SK-N-MC (cell line): ENCODE measurements at regions not wholly inside any gene's neighbourhood (a gene's known extent, or its start where the extent isn't known, plus 50 kb on each side); places are given as distances from the start of the nearest gene placed in this dataset.

Experiments used
- DNase-seq: peaks from one replicate; pipeline ENCODE4 v3.0.0-alpha.2; 2011; ENCODE audit warnings: low read depth, low spot score
- H3K27ac ChIP-seq: fragments of 200-600 bp; sonication (generic); 2 replicates; pipeline ENCODE4 v1.5.1; 2016; ENCODE audit warnings: mixed run types
- H3K36me3 ChIP-seq: fragments of 200-600 bp; sonication (generic); 2 replicates; pipeline ENCODE4 v1.6.1; 2017; ENCODE audit warnings: antibody characterized with exemption, low read length, mixed read lengths; ENCODE audit not compliant: insufficient read depth
- H3K4me3 ChIP-seq: fragments of 200-600 bp; sonication (generic); 2 replicates; pipeline ENCODE4 v1.5.1; 2016
- H3K9ac ChIP-seq: fragments of 200-600 bp; sonication (generic); 2 replicates; pipeline ENCODE4 v1.8.0; 2017; ENCODE audit warnings: mixed run types, mixed read lengths; ENCODE audit not compliant: insufficient read length
- H3K9me3 ChIP-seq: fragments of 200-600 bp; sonication (generic); 2 replicates; pipeline ENCODE4 v1.6.1; 2017; ENCODE audit warnings: low read depth, mild to moderate bottlenecking, antibody characterized with exemption, low read length, moderate library complexity, mixed read lengths
- EZH2 ChIP-seq: fragments of 200-600 bp; sonication (generic); IDR thresholded peaks from one replicate; pipeline ENCODE4 v1.6.1; 2017; ENCODE audit warnings: antibody characterized with exemption
- FOXP2 ChIP-seq: optimal IDR thresholded peaks from 2 replicates; pipeline ENCODE3; 2011; ENCODE audit warnings: mild to moderate bottlenecking, moderate library complexity; ENCODE audit not compliant: insufficient read depth; ENCODE audit errors: extremely low read length, control extremely low read depth
- POLR2AphosphoS5 ChIP-seq: IDR thresholded peaks from 2 replicates; pipeline ENCODE4 v1.6.1; 2012; ENCODE audit warnings: mild to moderate bottlenecking, low read depth, low read length, borderline replicate concordance

GRCh38 chr6:100175814-100176310 lies 181.8 kb upstream of the MCHR2 start:
- Histone ChIP-seq H3K27ac (peak overlapping the region; percentile 73), H3K36me3 (no peaks in the 10 kb centered on the region), H3K4me3 (peak overlapping the region; percentile 2; the same call in 1 of the 2 replicates), H3K9ac (peak overlapping the region; percentile 11), H3K9me3 (no peaks in the 10 kb centered on the region)
- no peak for DNase-seq
- TF ChIP-seq POLR2AphosphoS5 (no peak), FOXP2 (no peak), EZH2 (no peak)

GRCh38 chr6:100173211-100173610 lies 179.2 kb upstream of the MCHR2 start:
- no peak for DNase-seq
- Histone ChIP-seq H3K9ac (no peak overlapping the region), H3K4me3 (no peak overlapping the region), H3K36me3 (no peaks in the 10 kb centered on the region), H3K9me3 (no peaks in the 10 kb centered on the region), H3K27ac (no peak overlapping the region)
- TF ChIP-seq FOXP2, result no peak
- TF ChIP-seq EZH2, result no peak
- TF ChIP-seq POLR2AphosphoS5, result no peak

GRCh38 chr6:100172322-100172713 lies 178.3 kb upstream of the MCHR2 start:
- no peaks in the 10 kb centered on the region for H3K9me3 ChIP-seq

GRCh38 chr6:100171533-100172321 lies 177.7 kb upstream of the MCHR2 start:
- TF ChIP-seq EZH2, result no peak
- no peak for TF ChIP-seq POLR2AphosphoS5
- no peak for TF ChIP-seq FOXP2
- no peak overlapping the region for H3K4me3 ChIP-seq
- no peak overlapping the region for H3K27ac ChIP-seq
- H3K36me3 ChIP-seq, result no peaks in the 10 kb centered on the region
- H3K9me3 ChIP-seq, result no peaks in the 10 kb centered on the region
- no peak for DNase-seq
- H3K9ac ChIP-seq, result no peak overlapping the region

More at GRCh38 chr6:100172322-100172713, 178.3 kb upstream of the MCHR2 start:
- no peak overlapping the region for H3K9ac ChIP-seq
- no peak overlapping the region for H3K27ac ChIP-seq
- no peak for DNase-seq
- no peaks in the 10 kb centered on the region for H3K36me3 ChIP-seq
- no peak for TF ChIP-seq POLR2AphosphoS5
- no peak overlapping the region for H3K4me3 ChIP-seq

GRCh38 chr6:100168148-100168547 lies 174.1 kb upstream of the MCHR2 start:
- H3K36me3 ChIP-seq, result no peaks in the 10 kb centered on the region
- no peak overlapping the region for H3K9ac ChIP-seq
- H3K27ac ChIP-seq, result no peak overlapping the region
- no peak for DNase-seq
- H3K9me3 ChIP-seq, result no peaks in the 10 kb centered on the region
- H3K4me3 ChIP-seq, result no peak overlapping the region
- TF ChIP-seq EZH2 (no peak), POLR2AphosphoS5 (no peak), FOXP2 (no peak)

- no peaks in the 10 kb centered on the region for H3K36me3 ChIP-seq
- TF ChIP-seq EZH2 (no peak), POLR2AphosphoS5 (no peak), FOXP2 (no peak)
- no peaks in the 10 kb centered on the region for H3K9me3 ChIP-seq
- no peak overlapping the region for H3K27ac ChIP-seq
- no peak overlapping the region for H3K4me3 ChIP-seq
- H3K9ac ChIP-seq, result no peak overlapping the region
- no peak for DNase-seq
Observed at GRCh38 chr6:100167585-100167984, 173.6 kb upstream of the MCHR2 start.

GRCh38 chr6:100166956-100167355 lies 172.9 kb upstream of the MCHR2 start:
- DNase-seq, result no peak
- H3K9ac ChIP-seq, result no peak overlapping the region
- no peak overlapping the region for H3K4me3 ChIP-seq
- H3K36me3 ChIP-seq, result no peaks in the 10 kb centered on the region
- H3K9me3 ChIP-seq, result no peaks in the 10 kb centered on the region
- H3K27ac ChIP-seq, result no peak overlapping the region
- TF ChIP-seq FOXP2, result no peak
- no peak for TF ChIP-seq EZH2
- TF ChIP-seq POLR2AphosphoS5, result no peak

- H3K27ac ChIP-seq, result no peak overlapping the region
- no peak overlapping the region for H3K4me3 ChIP-seq
- H3K36me3 ChIP-seq, result no peaks in the 10 kb centered on the region
- DNase-seq, result no peak
- no peak for TF ChIP-seq FOXP2
- no peak for TF ChIP-seq POLR2AphosphoS5
- no peak for TF ChIP-seq EZH2
- no peaks in the 10 kb centered on the region for H3K9me3 ChIP-seq
- no peak overlapping the region for H3K9ac ChIP-seq
Observed at GRCh38 chr6:100165442-100165841, 171.4 kb upstream of the MCHR2 start.
